ENCODE measurements at regions not wholly inside any gene's neighbourhood (a gene's known extent, or its start where the extent isn't known, plus 50 kb on each side); places are given as distances from the start of the nearest gene placed in this dataset.

- H3K4me3 ChIP-seq (ENCODE audit: low read depth, low read length), result no peak overlapping the region
- no peak for DNase-seq (ENCODE audit: low read depth)
- no peak for TF ChIP-seq CTCF (IDR thresholded peaks at IDR 0.05; ENCODE audit: insufficient read depth, low read depth, low read length, missing control alignments)
These were observed 136.8 kb upstream of the BTBD3 start for GRCh38 chr20:11780765-11781369.

GRCh38 chr20:11783102-11783850, 134.4 kb upstream of the BTBD3 start:
- no peak overlapping the region for H3K4me3 ChIP-seq (ENCODE audit: low read depth, low read length)
- DNase-seq (ENCODE audit: low read depth), result no peak
- TF ChIP-seq CTCF (IDR thresholded peaks at IDR 0.05; ENCODE audit: insufficient read depth, low read depth, low read length, missing control alignments), result no peak

- DNase-seq (ENCODE audit: low read depth), result no peak
These were observed 131.7 kb upstream of the BTBD3 start for GRCh38 chr20:11785885-11786507.

GRCh38 chr20:11790046-11790445, 127.6 kb upstream of the BTBD3 start:
- H3K4me3 ChIP-seq (ENCODE audit: low read depth, low read length), result no peak overlapping the region
- no peak for TF ChIP-seq CTCF (IDR thresholded peaks at IDR 0.05; ENCODE audit: insufficient read depth, low read depth, low read length, missing control alignments)
- no peak for DNase-seq (ENCODE audit: low read depth)

More at GRCh38 chr20:11785885-11786507, 131.7 kb upstream of the BTBD3 start:
- no peak overlapping the region for H3K4me3 ChIP-seq (ENCODE audit: low read depth, low read length)
- no peak for TF ChIP-seq CTCF (IDR thresholded peaks at IDR 0.05; ENCODE audit: insufficient read depth, low read depth, low read length, missing control alignments)

GRCh38 chr20:11791316-11791715, 126.4 kb upstream of the BTBD3 start:
- no peak for DNase-seq (ENCODE audit: low read depth)
- H3K4me3 ChIP-seq (ENCODE audit: low read depth, low read length), result no peak overlapping the region
- no peak for TF ChIP-seq CTCF (IDR thresholded peaks at IDR 0.05; ENCODE audit: insufficient read depth, low read depth, low read length, missing control alignments)

- DNase-seq (ENCODE audit: low read depth), result no peak
- no peak for TF ChIP-seq CTCF (IDR thresholded peaks at IDR 0.05; ENCODE audit: insufficient read depth, low read depth, low read length, missing control alignments)
- H3K4me3 ChIP-seq (ENCODE audit: low read depth, low read length), result no peak overlapping the region
These were observed 125.7 kb upstream of the BTBD3 start for GRCh38 chr20:11791835-11792567.
